Type B pancreatic cell (in vitro differentiated cells): ENCODE measurements at regions not wholly inside any gene's neighbourhood (a gene's known extent, or its start where the extent isn't known, plus 50 kb on each side); places are given as distances from the start of the nearest gene placed in this dataset.
A peak's percentile ranks its signal among the peaks of the same experiment; 100 is the strongest.

Experiments used
- DNase-seq: peaks from one replicate; pipeline ENCODE4 v3.0.0; 2021; ENCODE audit warnings: mixed read lengths; ENCODE audit not compliant: unreplicated experiment; ENCODE audit errors: extremely low spot score
- H3K27ac Mint-ChIP-seq: 2 replicates; pipeline ENCODE4 v1.8.0; 2021; ENCODE audit warnings: mild to moderate bottlenecking, mixed read lengths
- H3K27me3 Mint-ChIP-seq: 2 replicates; pipeline ENCODE4 v1.8.0; 2021; ENCODE audit warnings: mixed read lengths
- H3K36me3 Mint-ChIP-seq: 2 replicates; pipeline ENCODE4 v1.8.0; 2021; ENCODE audit warnings: mixed read lengths
- H3K4me1 Mint-ChIP-seq: one replicate; pipeline ENCODE4 v1.8.0; 2021; ENCODE audit warnings: mixed read lengths; ENCODE audit not compliant: unreplicated experiment
- H3K4me3 Mint-ChIP-seq: 2 replicates; pipeline ENCODE4 v1.8.0; 2021; ENCODE audit warnings: mild to moderate bottlenecking, mixed read lengths
- H3K9me3 Mint-ChIP-seq: 2 replicates; pipeline ENCODE4 v1.8.0; 2021; ENCODE audit warnings: mixed read lengths
- TF ChIP-seq, protein P1 (sequence below): fragments of 200-600 bp; sonication (generic); conservative IDR thresholded peaks from 2 replicates; pipeline ENCODE4 v1.5.0; 2021; ENCODE audit warnings: antibody characterized with exemption, mild to moderate bottlenecking

DNA sequence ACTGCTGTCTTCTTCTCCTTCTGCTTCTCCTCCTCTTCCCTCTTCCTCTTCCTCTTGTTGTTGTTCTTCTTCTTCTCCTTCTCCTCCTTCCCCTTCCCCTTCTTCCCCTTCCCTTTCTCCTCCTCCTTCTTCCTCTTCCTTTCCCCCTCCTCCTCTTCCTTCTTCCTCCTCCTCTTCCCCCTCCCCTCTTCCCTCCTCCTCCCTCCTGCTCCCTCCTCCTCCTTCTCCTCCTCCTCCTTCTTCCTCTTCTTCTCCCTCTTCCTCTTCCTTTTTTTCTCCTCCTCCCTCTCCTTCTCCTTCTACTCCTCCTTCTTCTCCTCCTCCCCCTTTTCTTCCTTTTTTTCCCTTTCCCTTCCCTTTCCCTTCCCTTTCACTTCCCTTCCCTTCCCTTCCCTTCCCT is 245.0 kb upstream of the IRX5 start:
- DNase-seq = no peak
- no peaks in the 10 kb centered on the region for H3K9me3 Mint-ChIP-seq
- H3K4me3 Mint-ChIP-seq = no peak overlapping the region
- H3K4me1 Mint-ChIP-seq = no peaks in the 10 kb centered on the region
- H3K36me3 Mint-ChIP-seq = no peaks in the 10 kb centered on the region
- TF ChIP-seq, protein P1, sequence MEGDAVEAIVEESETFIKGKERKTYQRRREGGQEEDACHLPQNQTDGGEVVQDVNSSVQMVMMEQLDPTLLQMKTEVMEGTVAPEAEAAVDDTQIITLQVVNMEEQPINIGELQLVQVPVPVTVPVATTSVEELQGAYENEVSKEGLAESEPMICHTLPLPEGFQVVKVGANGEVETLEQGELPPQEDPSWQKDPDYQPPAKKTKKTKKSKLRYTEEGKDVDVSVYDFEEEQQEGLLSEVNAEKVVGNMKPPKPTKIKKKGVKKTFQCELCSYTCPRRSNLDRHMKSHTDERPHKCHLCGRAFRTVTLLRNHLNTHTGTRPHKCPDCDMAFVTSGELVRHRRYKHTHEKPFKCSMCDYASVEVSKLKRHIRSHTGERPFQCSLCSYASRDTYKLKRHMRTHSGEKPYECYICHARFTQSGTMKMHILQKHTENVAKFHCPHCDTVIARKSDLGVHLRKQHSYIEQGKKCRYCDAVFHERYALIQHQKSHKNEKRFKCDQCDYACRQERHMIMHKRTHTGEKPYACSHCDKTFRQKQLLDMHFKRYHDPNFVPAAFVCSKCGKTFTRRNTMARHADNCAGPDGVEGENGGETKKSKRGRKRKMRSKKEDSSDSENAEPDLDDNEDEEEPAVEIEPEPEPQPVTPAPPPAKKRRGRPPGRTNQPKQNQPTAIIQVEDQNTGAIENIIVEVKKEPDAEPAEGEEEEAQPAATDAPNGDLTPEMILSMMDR = no peak
- no peak overlapping the region for H3K27ac Mint-ChIP-seq
- peaks cover 12% of the 10 kb centered on the region for H3K27me3 Mint-ChIP-seq

DNA sequence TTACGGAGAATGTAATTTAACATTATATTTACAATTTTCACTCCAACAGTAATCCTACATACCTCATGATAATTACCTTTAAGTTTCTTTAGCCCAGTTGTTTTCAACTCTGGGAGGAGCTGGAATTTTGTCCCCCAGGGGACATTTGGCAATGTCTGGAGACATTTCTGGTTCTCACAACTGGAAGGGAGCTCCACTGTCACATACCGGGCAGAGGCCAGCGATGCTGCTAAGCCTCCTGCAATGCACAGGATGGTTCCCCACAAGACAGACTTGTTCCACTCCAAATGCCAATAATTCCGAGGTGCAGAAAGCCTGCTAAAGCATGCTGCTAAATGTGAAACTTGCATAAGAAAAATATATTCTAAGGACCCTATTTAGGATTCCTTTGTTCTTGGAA is 251.1 kb upstream of the IRX5 start:
- no peak overlapping the region for H3K4me3 Mint-ChIP-seq
- no peak overlapping the region for H3K27ac Mint-ChIP-seq
- H3K4me1 Mint-ChIP-seq = no peaks in the 10 kb centered on the region
- no peaks in the 10 kb centered on the region for H3K36me3 Mint-ChIP-seq
- no peak for DNase-seq
- H3K9me3 Mint-ChIP-seq = no peaks in the 10 kb centered on the region
- H3K27me3 Mint-ChIP-seq = peaks cover 9% of the 10 kb centered on the region
- TF ChIP-seq, protein P1 = no peak

DNA sequence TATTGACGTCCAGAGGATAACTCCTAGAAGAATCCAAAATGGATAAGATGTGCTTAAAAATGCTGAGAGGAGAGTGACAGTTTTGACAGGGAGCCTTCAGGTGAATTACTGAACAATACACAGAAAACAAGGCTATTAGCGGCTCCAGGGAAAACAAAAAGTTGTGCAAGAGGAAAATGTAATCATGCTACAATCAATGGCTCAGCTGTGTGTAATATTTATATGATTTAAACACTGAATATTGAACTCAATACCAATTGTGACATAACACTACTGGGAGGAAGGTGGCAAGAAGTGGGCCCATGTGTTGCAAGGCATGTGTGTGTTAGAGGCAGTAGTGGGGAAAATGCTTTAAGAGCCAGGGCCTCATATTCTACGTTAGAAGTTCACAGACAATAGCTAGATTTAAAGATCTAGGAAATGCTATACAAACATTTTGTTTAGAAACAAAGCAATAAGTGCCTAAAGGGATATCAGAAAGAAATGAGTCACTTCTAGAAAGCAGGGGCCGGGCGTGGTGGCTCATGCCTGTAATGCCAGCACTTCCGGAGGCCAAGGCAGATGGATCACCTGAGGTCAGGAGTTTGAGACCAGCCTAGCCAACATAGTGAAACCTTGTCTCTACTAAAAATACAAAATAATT is 253.2 kb upstream of the IRX5 start:
- peak overlapping the region; percentile 57 for H3K27ac Mint-ChIP-seq
- DNase-seq = no peak
- no peaks in the 10 kb centered on the region for H3K9me3 Mint-ChIP-seq
- no peaks in the 10 kb centered on the region for H3K36me3 Mint-ChIP-seq
- H3K27me3 Mint-ChIP-seq = peaks cover 3% of the 10 kb centered on the region
- TF ChIP-seq, protein P1 = no peak
- H3K4me1 Mint-ChIP-seq = peaks cover 3% of the 10 kb centered on the region
- no peak overlapping the region for H3K4me3 Mint-ChIP-seq

DNA sequence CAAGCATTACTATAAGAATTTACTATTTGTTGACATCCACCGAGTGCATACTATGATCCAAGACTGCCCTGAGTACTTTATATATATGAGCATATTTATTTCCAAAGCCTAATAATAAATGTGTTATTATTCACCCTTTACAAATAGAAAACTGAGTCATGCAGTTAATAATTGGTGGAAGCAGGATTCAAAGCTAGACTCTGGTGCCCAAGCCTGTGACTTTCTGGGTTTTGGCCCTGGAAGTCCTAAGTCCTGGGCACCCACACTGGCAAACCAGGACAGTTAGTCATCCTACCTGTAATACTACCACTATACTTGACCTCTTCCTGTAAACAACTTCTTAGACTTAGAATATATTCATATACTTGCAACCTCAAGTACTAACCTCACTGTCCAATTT is 257.4 kb upstream of the IRX5 start:
- peaks cover 5% of the 10 kb centered on the region for H3K4me1 Mint-ChIP-seq
- no peak overlapping the region for H3K4me3 Mint-ChIP-seq
- no peak overlapping the region for H3K27ac Mint-ChIP-seq
- peaks cover 10% of the 10 kb centered on the region for H3K9me3 Mint-ChIP-seq
- TF ChIP-seq, protein P1 = no peak
- H3K27me3 Mint-ChIP-seq = peaks cover 7% of the 10 kb centered on the region
- H3K36me3 Mint-ChIP-seq = no peaks in the 10 kb centered on the region
- DNase-seq = no peak

DNA sequence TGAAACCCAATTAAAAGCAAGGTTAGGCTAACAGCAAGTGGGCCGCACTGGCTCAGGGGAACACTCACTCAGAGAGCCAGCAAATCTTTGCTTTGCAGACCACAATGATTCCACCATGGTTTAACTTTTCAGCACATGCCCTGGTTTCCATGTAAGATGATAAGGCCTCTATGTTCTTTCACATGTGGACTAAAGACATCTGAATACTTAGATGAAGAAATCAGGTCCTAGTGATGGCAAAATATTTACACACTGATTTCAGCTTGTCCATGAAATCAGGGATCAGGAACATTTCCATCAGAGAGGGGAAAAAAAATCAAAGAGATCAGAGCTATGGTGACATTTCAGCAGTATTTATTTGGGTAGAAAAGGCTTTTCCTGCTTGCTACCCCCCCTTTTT is 258.2 kb upstream of the IRX5 start:
- Mint-ChIP-seq H3K27ac (no peak overlapping the region), H3K4me3 (no peak overlapping the region), H3K27me3 (peaks cover 7% of the 10 kb centered on the region), H3K36me3 (no peaks in the 10 kb centered on the region), H3K9me3 (peaks cover 15% of the 10 kb centered on the region), H3K4me1 (peaks cover 5% of the 10 kb centered on the region)
- no peak for DNase-seq
- TF ChIP-seq, protein P1 = no peak

DNA sequence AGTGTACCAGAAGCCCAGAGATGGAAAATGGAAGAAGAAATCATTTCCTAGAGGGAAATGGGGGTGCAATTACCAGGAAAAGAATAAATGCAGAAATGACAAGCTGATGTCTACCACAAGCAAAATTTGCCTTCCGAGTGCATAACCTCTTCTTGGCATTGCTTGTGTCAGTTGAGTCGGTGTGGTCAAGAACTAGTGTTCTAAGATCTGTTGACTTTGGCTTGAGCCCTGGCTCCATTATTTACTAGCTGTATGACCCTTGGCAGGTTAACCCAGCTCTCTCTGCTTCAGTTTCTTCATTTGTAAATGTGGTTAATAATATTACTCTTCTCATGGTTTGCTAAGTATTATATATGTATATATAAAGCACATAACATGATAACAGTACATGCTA is 273.0 kb upstream of the IRX5 start:
- no peak for DNase-seq

More for the DNA sequence above, 273.0 kb upstream of the IRX5 start:
- Mint-ChIP-seq H3K4me3 (no peak overlapping the region), H3K27me3 (peaks cover 21% of the 10 kb centered on the region), H3K36me3 (peaks cover under 1% of the 10 kb centered on the region), H3K9me3 (peaks cover 1% of the 10 kb centered on the region), H3K27ac (no peak overlapping the region), H3K4me1 (peaks cover 26% of the 10 kb centered on the region)
- TF ChIP-seq, protein P1 = no peak
